Activated T-cell treated with anti-CD3 and anti-CD28 coated beads, Interleukin-2, amount 50 U/mL, for 48 hours (primary cell): ENCODE measurements at regions not wholly inside any gene's neighbourhood (a gene's known extent, or its start where the extent isn't known, plus 50 kb on each side); places are given as distances from the start of the nearest gene placed in this dataset.

Experiments
- DNase-seq, 2 experiments: peaks; one replicate each; pipeline ENCODE4 v3.0.0-alpha.2; 2020

DNA sequence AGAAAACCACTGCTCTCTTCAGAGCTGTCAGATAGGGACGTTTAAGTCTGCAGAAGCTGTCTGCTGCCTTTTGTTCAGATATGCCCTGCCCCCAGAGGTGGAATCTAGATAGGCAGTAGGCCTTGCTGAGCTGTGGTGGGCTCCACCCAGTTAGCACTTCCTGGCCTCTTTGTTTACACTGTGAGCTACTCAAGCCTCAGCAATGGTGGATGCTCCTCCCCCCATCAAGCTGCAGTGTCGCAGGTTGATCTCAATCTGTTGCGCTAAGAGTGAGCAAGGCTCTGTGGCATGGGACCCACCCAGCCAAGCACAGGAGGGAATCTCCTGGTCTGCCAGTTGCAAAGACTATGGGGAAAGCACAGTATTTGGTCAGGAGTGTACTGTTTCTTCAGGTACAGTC lies 59.2 kb upstream of the ZNF641 start:
- DNase-seq, result peak in 1 of 2 experiments; percentile 22

GRCh38 chr12:48413388-48413787 lies 59.0 kb upstream of the ANP32D start:
- no peak for DNase-seq

GRCh38 chr12:48414021-48414420 lies 58.3 kb upstream of the ANP32D start:
- DNase-seq, result no peak

DNA sequence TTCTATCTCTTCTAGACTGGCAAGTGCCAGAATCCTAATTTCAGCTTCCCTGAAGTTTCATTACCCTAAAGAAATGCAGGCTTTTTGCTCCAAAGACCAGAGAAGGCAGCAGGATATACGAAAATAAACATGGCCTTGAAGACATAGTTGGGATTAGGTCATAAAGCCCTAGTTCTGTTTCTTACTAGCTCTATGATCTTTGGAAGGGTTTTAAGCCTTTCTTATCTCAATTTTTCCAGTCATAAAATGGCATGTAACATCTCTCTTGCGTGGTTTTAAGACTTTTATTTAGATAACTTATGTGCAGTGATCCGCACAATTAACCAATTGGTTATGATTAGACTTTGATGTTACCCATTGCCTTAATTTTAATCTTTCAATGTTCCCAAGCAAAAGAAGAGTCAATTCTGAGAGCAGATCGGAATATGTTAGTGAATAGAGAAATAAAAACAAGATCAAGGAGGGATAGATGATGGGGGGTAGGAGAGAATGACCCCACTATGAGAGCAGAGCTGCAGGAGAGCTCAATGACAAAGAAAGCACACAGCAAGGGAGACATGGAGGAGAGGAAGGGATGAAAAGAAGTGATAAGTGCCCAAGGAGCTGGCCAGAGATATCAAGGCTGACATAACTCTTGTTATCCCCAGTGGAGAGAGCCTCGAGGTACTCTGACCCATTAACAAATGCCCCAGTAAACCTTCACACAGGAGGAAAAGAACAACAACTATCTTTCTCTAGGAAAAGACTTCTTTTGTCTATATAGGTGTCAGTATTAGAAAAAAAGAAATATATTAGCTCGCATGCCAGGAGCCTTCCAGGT lies 53.0 kb upstream of the ANP32D start:
- no peak for DNase-seq

- no peak for DNase-seq
Observed at GRCh38 chr12:48420039-48420775, 52.2 kb upstream of the ANP32D start.

DNA sequence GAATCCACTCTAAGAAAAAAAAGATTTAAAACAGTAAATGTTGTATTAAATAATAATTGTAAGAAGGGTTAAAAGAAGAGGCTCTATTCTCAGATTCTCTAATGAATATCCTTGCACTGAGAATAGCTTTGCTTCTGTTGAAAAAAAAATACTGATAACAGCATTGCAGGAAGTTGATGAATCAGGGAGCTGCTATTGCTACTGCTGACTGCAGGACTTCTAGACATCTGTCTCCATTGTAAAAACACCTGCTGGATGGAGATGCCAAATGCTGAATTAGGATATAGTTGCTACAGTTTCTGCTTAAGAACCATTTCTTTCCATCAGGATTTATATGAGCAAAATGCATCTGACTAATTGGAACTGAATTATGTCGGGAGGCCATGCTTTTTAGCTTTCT lies 50.3 kb upstream of the ANP32D start:
- no peak for DNase-seq
